ENCODE measurements at regions not wholly inside any gene's neighbourhood (a gene's known extent, or its start where the extent isn't known, plus 50 kb on each side); places are given as distances from the start of the nearest gene placed in this dataset.

- TF ChIP-seq CHD7 (IDR thresholded peaks at IDR 0.05; ENCODE audit: insufficient replicate concordance, low read length), result no peak
- no peak for TF ChIP-seq BACH1 (IDR thresholded peaks at IDR 0.05; ENCODE audit: low read length)
- no peak for TF ChIP-seq BCL11A (IDR thresholded peaks at IDR 0.05; ENCODE audit: low read depth in 2 of 2, low read length in 2 of 2)
- TF ChIP-seq JUND (IDR thresholded peaks at IDR 0.05; ENCODE audit: low read length), result no peak
Observed at GRCh38 chr2:101545950-101546349, 71.0 kb upstream of the RFX8 start (continued).

All from H1 (cell line).